Naive thymus-derived CD8-positive, alpha-beta T cell (primary cell): ENCODE measurements at regions not wholly inside any gene's neighbourhood (a gene's known extent, or its start where the extent isn't known, plus 50 kb on each side); places are given as distances from the start of the nearest gene placed in this dataset.
"Not testable (repeated sequence)": the region's sequence is repeated elsewhere in the genome, so short reads cannot be mapped to it uniquely, and the experiment has no call there.

ENCODE experiments used
- ATAC-seq, 2 donors: fragments of 150-1000 bp; cut with Tn5 transposase in 1 of 2; sonication (Bioruptor Pico), chemical (Tn5 transposase) in 1 of 2; 1 replicate in 1 of 2; 2 replicates in 1 of 2; pipeline ENCODE4 v1.10.0; 2021; ENCODE audit warnings: mild to moderate bottlenecking in 2 of 2, moderate library complexity in 2 of 2
- POLR2A ChIA-PET: fragments of 350-600 bp; sonication (Branson Sonifier 250); formaldehyde crosslinking; loops from one replicate; lab custom pipeline; 2021; ENCODE audit warnings: antibody characterized with exemption; lab: Charles Lee
- DNase-seq, 10 donors: peaks; one replicate each; pipeline versions ENCODE4 v3.0.0 to v3.0.0-alpha.2; 2020 to 2022
- H3K27ac Mint-ChIP-seq, 10 donors: one replicate each; pipeline ENCODE4 v1.8.0; 2020 to 2022; ENCODE audit warnings: mild to moderate bottlenecking in 10 of 10, mixed read lengths in 10 of 10, moderate library complexity in 4 of 10, inconsistent platforms in 1 of 10
- H3K27me3 Mint-ChIP-seq, 5 donors: one replicate each; pipeline ENCODE4 v1.8.0; 2021 to 2022; ENCODE audit warnings: mixed read lengths in 5 of 5
- H3K36me3 Mint-ChIP-seq, 3 donors: one replicate each; pipeline ENCODE4 v1.8.0; 2020 to 2022; ENCODE audit warnings: mixed read lengths in 3 of 3, mild to moderate bottlenecking in 2 of 3, inconsistent platforms in 1 of 3
- H3K4me1 Mint-ChIP-seq, 4 donors: one replicate each; pipeline ENCODE4 v1.8.0; 2021 to 2022; ENCODE audit warnings: mixed read lengths in 4 of 4
- H3K4me3 Mint-ChIP-seq, 10 donors: one replicate each; pipeline ENCODE4 v1.8.0; 2020 to 2022; ENCODE audit warnings: mild to moderate bottlenecking in 10 of 10, mixed read lengths in 10 of 10, moderate library complexity in 6 of 10, inconsistent platforms in 1 of 10
- H3K9me3 Mint-ChIP-seq, 9 donors: one replicate each; pipeline ENCODE4 v1.8.0; 2020 to 2022; ENCODE audit warnings: mixed read lengths in 9 of 9, mild to moderate bottlenecking in 3 of 9, inconsistent platforms in 1 of 9, moderate library complexity in 1 of 9

DNA sequence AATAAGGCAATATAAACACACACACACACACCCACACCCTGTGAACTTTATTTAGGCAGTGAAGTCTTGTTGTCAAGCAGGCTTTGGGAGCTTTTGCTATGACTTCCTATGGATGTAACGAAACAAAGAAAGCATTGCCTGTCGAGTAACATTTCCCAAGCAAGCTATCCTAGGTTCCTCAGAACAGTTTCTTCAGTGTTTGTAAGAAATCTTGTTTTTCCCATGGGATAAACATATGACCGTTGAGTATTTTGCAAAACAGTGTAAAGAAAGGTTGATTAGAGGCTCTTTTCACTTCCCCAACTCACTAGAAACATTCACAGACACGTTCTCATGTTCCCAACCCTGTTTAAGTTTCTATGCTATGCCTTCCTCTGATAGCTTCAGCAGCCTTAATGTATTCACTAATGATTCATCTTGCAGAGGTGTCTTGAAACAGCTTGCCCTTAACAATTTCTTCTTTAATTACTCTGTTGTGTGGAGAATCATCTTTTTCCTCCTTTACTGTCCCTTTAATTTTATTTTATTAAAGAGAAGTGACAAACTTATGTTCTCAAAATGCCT is 1947.1 kb upstream of the TENM3 start:
- Mint-ChIP-seq H3K27ac (no peak overlapping the region), H3K9me3 (peaks cover 0 to 16% (median 0%) of the 10 kb centered on the region in 9 donors), H3K4me3 (no peak overlapping the region), H3K4me1 (no peaks in the 10 kb centered on the region), H3K27me3 (no peaks in the 10 kb centered on the region), H3K36me3 (peaks cover 0 to 3% (median 0%) of the 10 kb centered on the region in 3 donors)
- ATAC-seq (no peak), DNase-seq (no peak)
- POLR2A ChIA-PET, result no interaction called here

DNA sequence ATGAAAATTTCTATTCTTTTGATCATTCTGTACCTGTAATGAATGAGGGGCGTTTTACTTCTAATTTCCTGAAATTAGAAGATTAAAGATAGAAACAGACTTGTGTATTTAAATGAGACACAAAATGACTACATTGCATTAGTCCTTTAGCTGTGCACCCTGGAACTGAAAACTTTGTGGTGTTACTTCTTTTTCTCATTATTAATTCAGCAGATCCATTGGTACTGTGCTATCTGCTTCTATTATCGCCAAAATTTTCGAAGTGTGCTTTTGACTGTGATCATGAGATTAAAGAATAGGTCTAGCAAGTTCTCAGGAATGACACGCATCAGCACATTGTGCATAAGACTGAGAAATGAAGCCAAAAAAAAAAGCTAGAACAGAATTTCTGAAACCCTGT is 1938.9 kb upstream of the TENM3 start:
- POLR2A ChIA-PET, result interaction anchor here (0.7 kb wide), 1 partner anchor 45 kb away, joined by 3 read pairs; no protein-coding TSS in a partner anchor
- Mint-ChIP-seq H3K4me3 (no peak overlapping the region), H3K9me3 (peaks cover 0 to 21% (median 2%) of the 10 kb centered on the region in 9 donors), H3K27ac (no peak overlapping the region), H3K36me3 (peaks cover 0 to 5% (median 0%) of the 10 kb centered on the region in 3 donors), H3K4me1 (no peaks in the 10 kb centered on the region), H3K27me3 (no peaks in the 10 kb centered on the region)
- no peak for ATAC-seq
- no peak for DNase-seq

- POLR2A ChIA-PET, result no interaction called here
- no peak for ATAC-seq
- Mint-ChIP-seq H3K27me3 (no peaks in the 10 kb centered on the region), H3K27ac (no peak overlapping the region), H3K4me3 (no peak overlapping the region), H3K9me3 (peaks cover 0 to 14% (median 0%) of the 10 kb centered on the region in 9 donors), H3K36me3 (peaks cover 0 to 2% (median 0%) of the 10 kb centered on the region in 3 donors), H3K4me1 (peaks cover 0 to 1% (median 0%) of the 10 kb centered on the region in 4 donors)
- DNase-seq, result no peak
Observed at GRCh38 chr4:180310616-180311015, 1932.6 kb upstream of the TENM3 start.

DNA sequence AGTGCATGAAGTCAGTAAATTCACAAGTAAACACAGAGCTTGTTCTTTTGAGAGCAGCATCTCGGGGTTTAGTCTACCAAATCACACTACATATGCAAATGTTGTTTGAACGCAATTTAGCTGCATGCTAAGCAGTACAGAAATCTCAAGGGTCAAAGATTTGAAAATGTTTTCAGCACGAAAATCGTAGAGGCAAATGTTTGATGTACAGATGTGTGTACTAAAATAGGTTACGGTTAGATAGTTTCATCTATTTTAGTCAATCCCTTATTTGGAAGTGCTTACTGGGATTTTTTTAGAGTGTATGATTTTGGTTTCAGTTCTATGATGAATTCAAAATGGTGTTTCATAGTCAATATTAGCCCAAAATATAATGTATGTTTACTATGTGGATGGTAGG is 1928.2 kb upstream of the TENM3 start:
- DNase-seq (no peak), ATAC-seq (no peak)
- H3K4me1 Mint-ChIP-seq, result peaks cover 0 to 1% (median 0%) of the 10 kb centered on the region in 4 donors
- H3K4me3 Mint-ChIP-seq, result peak overlapping the region in 2 of 10 donors; percentile 26 to 41
- no peaks in the 10 kb centered on the region for H3K36me3 Mint-ChIP-seq
- H3K9me3 Mint-ChIP-seq, result peaks cover 0 to 13% (median 0%) of the 10 kb centered on the region in 9 donors
- no peaks in the 10 kb centered on the region for H3K27me3 Mint-ChIP-seq
- H3K27ac Mint-ChIP-seq, result no peak overlapping the region
- POLR2A ChIA-PET, result no interaction called here

- Mint-ChIP-seq H3K27me3 (no peaks in the 10 kb centered on the region), H3K4me1 (no peaks in the 10 kb centered on the region), H3K9me3 (peaks cover 0 to 14% (median 0%) of the 10 kb centered on the region in 9 donors), H3K27ac (no peak overlapping the region), H3K36me3 (no peaks in the 10 kb centered on the region), H3K4me3 (no peak overlapping the region)
- POLR2A ChIA-PET, result no interaction called here
- DNase-seq (no peak), ATAC-seq (no peak)
Observed at GRCh38 chr4:180330521-180330920, 1912.7 kb upstream of the TENM3 start.

GRCh38 chr4:180333162-180333561 is 1910.0 kb upstream of the TENM3 start:
- Mint-ChIP-seq H3K9me3 (peaks cover 0 to 16% (median 1%) of the 10 kb centered on the region in 9 donors), H3K27me3 (no peaks in the 10 kb centered on the region), H3K36me3 (no peaks in the 10 kb centered on the region), H3K4me1 (peaks cover 0 to 4% (median 0%) of the 10 kb centered on the region in 4 donors), H3K4me3 (no peak overlapping the region), H3K27ac (no peak overlapping the region)
- POLR2A ChIA-PET, result no interaction called here
- DNase-seq (no peak), ATAC-seq (no peak)

GRCh38 chr4:180335566-180335965 is 1907.6 kb upstream of the TENM3 start:
- Mint-ChIP-seq H3K27ac (no peak overlapping the region), H3K9me3 (peaks cover 0 to 12% (median 2%) of the 10 kb centered on the region in 9 donors), H3K27me3 (no peaks in the 10 kb centered on the region), H3K4me3 (no peak overlapping the region), H3K36me3 (no peaks in the 10 kb centered on the region), H3K4me1 (peaks cover 0 to 4% (median 0%) of the 10 kb centered on the region in 4 donors)
- DNase-seq (no peak), ATAC-seq (no peak)
- POLR2A ChIA-PET, result no interaction called here

- peaks cover 0 to 4% (median 0%) of the 10 kb centered on the region in 4 donors for H3K4me1 Mint-ChIP-seq
- ATAC-seq (no peak), DNase-seq (no peak)
- no peak overlapping the region for H3K4me3 Mint-ChIP-seq
- H3K9me3 Mint-ChIP-seq, result peaks cover 0 to 14% (median 3%) of the 10 kb centered on the region in 9 donors
- POLR2A ChIA-PET, result no interaction called here
- H3K36me3 Mint-ChIP-seq, result no peaks in the 10 kb centered on the region
- H3K27ac Mint-ChIP-seq, result no peak overlapping the region
- H3K27me3 Mint-ChIP-seq, result no peaks in the 10 kb centered on the region
Observed at GRCh38 chr4:180336494-180337090, 1906.6 kb upstream of the TENM3 start.

DNA sequence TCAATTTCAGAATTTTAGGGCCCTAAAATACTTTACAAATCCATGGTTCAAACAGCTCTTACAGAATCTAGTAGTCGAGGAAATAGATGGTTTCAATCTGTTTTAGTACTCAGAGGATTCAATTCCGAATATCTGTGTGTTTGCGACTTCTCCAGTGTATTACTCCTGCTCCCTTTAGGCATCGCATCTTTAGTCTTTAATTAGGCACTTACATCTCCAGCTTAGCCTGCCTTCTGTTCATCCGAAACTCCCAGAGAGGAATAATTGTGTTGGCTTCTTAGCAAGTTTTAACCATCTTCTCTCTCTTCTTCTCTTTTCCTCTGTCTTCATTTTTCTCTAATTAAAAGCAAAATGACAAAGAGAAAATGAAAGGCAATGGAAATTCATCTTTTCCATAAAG is 1901.3 kb upstream of the TENM3 start:
- POLR2A ChIA-PET, result no interaction called here

DNA sequence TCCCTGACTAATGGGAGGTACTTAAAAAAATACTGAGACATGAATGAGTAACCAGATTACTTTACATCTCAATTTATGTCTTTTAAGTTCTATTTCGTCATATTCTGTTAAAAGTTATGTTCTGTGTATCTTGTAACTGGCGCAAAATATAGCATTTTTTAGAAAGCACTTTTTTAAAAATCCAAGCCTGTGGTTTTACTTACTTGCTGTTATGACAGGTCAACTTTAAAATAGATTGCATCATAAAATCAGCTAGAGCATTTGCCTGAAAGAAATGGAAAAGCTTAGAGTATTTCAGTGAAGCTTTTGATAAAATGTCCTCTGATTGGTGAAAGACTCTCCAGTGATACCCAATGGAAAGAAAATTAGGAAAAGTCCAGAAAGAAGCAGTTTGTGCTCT is 1892.3 kb upstream of the TENM3 start:
- ATAC-seq, result no peak
- H3K4me3 Mint-ChIP-seq, result no peak overlapping the region
- POLR2A ChIA-PET, result no interaction called here
- no peaks in the 10 kb centered on the region for H3K36me3 Mint-ChIP-seq
- H3K27me3 Mint-ChIP-seq, result no peaks in the 10 kb centered on the region
- no peaks in the 10 kb centered on the region for H3K4me1 Mint-ChIP-seq
- DNase-seq, result no peak
- no peak overlapping the region for H3K27ac Mint-ChIP-seq
- peaks cover 0 to 7% (median 0%) of the 10 kb centered on the region in 9 donors for H3K9me3 Mint-ChIP-seq

More for the DNA sequence above, 1901.3 kb upstream of the TENM3 start:
- DNase-seq (no peak), ATAC-seq (no peak)
- H3K36me3 Mint-ChIP-seq, result no peaks in the 10 kb centered on the region
- no peak overlapping the region for H3K27ac Mint-ChIP-seq
- H3K27me3 Mint-ChIP-seq, result no peaks in the 10 kb centered on the region
- peaks cover 0 to 4% (median 1%) of the 10 kb centered on the region in 9 donors for H3K9me3 Mint-ChIP-seq
- H3K4me1 Mint-ChIP-seq, result no peaks in the 10 kb centered on the region
- H3K4me3 Mint-ChIP-seq, result no peak overlapping the region

GRCh38 chr4:180356766-180357165 is 1886.4 kb upstream of the TENM3 start:
- no peak overlapping the region for H3K27ac Mint-ChIP-seq
- POLR2A ChIA-PET, result no interaction called here
- no peaks in the 10 kb centered on the region for H3K27me3 Mint-ChIP-seq
- H3K9me3 Mint-ChIP-seq, result peaks cover 0 to 22% (median 5%) of the 10 kb centered on the region in 9 donors
- DNase-seq, result no peak
- no peak for ATAC-seq
- H3K4me3 Mint-ChIP-seq, result no peak overlapping the region
- H3K36me3 Mint-ChIP-seq, result peaks cover 0 to 7% (median 0%) of the 10 kb centered on the region in 3 donors
- H3K4me1 Mint-ChIP-seq, result peaks cover 0 to 6% (median 0%) of the 10 kb centered on the region in 4 donors

DNA sequence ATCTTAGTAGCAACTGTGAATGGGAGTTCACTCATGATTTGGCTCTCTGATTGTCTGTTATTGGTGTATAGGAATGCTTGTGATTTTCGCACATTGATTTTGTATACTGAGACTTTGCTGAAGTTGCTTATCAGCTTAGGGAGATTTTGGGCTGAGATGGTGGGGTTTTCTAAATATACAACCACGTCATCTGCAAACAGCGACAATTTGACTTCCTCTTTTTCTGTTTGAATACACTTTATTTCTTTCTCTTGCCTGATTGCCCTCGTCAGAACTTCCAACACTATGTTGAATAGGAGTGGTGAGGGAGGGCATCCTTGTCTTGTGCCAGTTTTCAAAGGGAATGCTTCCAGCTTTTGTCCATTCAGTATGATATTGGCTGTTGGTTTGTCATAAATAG is 1883.1 kb upstream of the TENM3 start:
- H3K27me3 Mint-ChIP-seq, POLR2A ChIA-PET, H3K4me1 Mint-ChIP-seq, H3K27ac Mint-ChIP-seq, H3K36me3 Mint-ChIP-seq, ATAC-seq, DNase-seq, H3K4me3 Mint-ChIP-seq: not testable (repeated sequence)
- peaks cover 0 to 20% (median 5%) of the 10 kb centered on the region in 9 donors for H3K9me3 Mint-ChIP-seq

GRCh38 chr4:180363815-180364214 is 1879.4 kb upstream of the TENM3 start:
- no peak for DNase-seq
- Mint-ChIP-seq H3K27ac (no peak overlapping the region), H3K27me3 (no peaks in the 10 kb centered on the region), H3K9me3 (peaks cover 0 to 20% (median 3%) of the 10 kb centered on the region in 9 donors), H3K4me1 (peaks cover 0 to 6% (median 0%) of the 10 kb centered on the region in 4 donors), H3K36me3 (peaks cover 0 to 5% (median 0%) of the 10 kb centered on the region in 3 donors), H3K4me3 (no peak overlapping the region)
- POLR2A ChIA-PET, result no interaction called here
- ATAC-seq, result no peak
